WTC11 (cell line): ENCODE measurements at regions not wholly inside any gene's neighbourhood (a gene's known extent, or its start where the extent isn't known, plus 50 kb on each side); places are given as distances from the start of the nearest gene placed in this dataset.

Source experiments
- ATAC-seq: fragments of 200-7000 bp; cut with Tn5 transposase; 2 replicates; pipeline ENCODE4 v1.10.0; 2021; ENCODE audit warnings: mild to moderate bottlenecking, moderate library complexity
- CTCF ChIA-PET: fragments of 300-600 bp; sonication (Branson Sonifier 250); formaldehyde crosslinking; loops from one replicate; lab custom pipeline; 2021; ENCODE audit warnings: antibody characterized with exemption; lab: Charles Lee
- POLR2A ChIA-PET: fragments of 350-600 bp; sonication (Branson Sonifier 250); formaldehyde crosslinking; loops from one replicate; lab custom pipeline; 2021; ENCODE audit warnings: antibody characterized with exemption; lab: Charles Lee
- DNase-seq: peaks from one replicate; pipeline ENCODE4 v3.0.0; 2021; ENCODE audit warnings: low spot score
- H3K27ac Mint-ChIP-seq: 2 replicates; pipeline ENCODE4 v1.8.0; 2021; ENCODE audit warnings: mixed read lengths
- H3K27me3 Mint-ChIP-seq: 2 replicates; pipeline ENCODE4 v1.8.0; 2021; ENCODE audit warnings: low read depth, mild to moderate bottlenecking, moderate library complexity, mixed read lengths
- H3K36me3 Mint-ChIP-seq: 2 replicates; pipeline ENCODE4 v1.8.0; 2021; ENCODE audit warnings: mixed read lengths
- H3K4me1 Mint-ChIP-seq: 2 replicates; pipeline ENCODE4 v1.8.0; 2022; ENCODE audit warnings: mixed read lengths
- H3K4me3 Mint-ChIP-seq: 2 replicates; pipeline ENCODE4 v1.8.0; 2021; ENCODE audit warnings: mild to moderate bottlenecking, moderate library complexity, mixed read lengths
- H3K9me3 Mint-ChIP-seq: 2 replicates; pipeline ENCODE4 v1.8.0; 2021; ENCODE audit warnings: mixed read lengths
- GTF2I ChIP-seq: fragments of 250-450 bp; sonication (Bioruptor Pico); conservative IDR thresholded peaks from 2 replicates; pipeline ENCODE4 v1.4.0; 2021; ENCODE audit warnings: mild to moderate bottlenecking
- KAT7 ChIP-seq: sonication (generic); formaldehyde crosslinking; IDR thresholded peaks from 2 replicates; pipeline ENCODE4 v1.8.1; 2023; ENCODE audit warnings: missing genetic modification reagents, mild to moderate bottlenecking, borderline replicate concordance
- SOX15 ChIP-seq: fragments of 250-450 bp; sonication (Bioruptor Pico); IDR thresholded peaks from 2 replicates; pipeline ENCODE4 v1.9.0; 2021; ENCODE audit warnings: mild to moderate bottlenecking
- TCF7 ChIP-seq: sonication (generic); formaldehyde crosslinking; IDR thresholded peaks from 2 replicates; pipeline ENCODE4 v1.8.0; 2022; ENCODE audit warnings: mild to moderate bottlenecking, low read depth, missing genetic modification reagents, moderate library complexity
- ZBTB21 ChIP-seq: sonication (generic); formaldehyde crosslinking; IDR thresholded peaks from 2 replicates; pipeline ENCODE4 v1.8.1; 2023; ENCODE audit warnings: mild to moderate bottlenecking, missing genetic modification reagents, borderline replicate concordance
- ZNF396 ChIP-seq: fragments of 250-450 bp; sonication (Bioruptor Pico); IDR thresholded peaks from 2 replicates; pipeline ENCODE4 v1.8.0; 2021; ENCODE audit warnings: mild to moderate bottlenecking, moderate library complexity, borderline replicate concordance
- ZNF423 ChIP-seq: fragments of 250-450 bp; sonication (Bioruptor Pico); IDR thresholded peaks from 2 replicates; pipeline ENCODE4 v2.1.2; 2022; ENCODE audit warnings: mild to moderate bottlenecking, moderate library complexity
- TF ChIP-seq, protein P1 (sequence below): fragments of 250-450 bp; sonication (Bioruptor Pico); IDR thresholded peaks from 2 replicates; pipeline ENCODE4 v2.1.2; 2022; ENCODE audit warnings: mild to moderate bottlenecking, moderate library complexity
- TF ChIP-seq, protein P2 (sequence below): fragments of 250-450 bp; sonication (Bioruptor Pico); IDR thresholded peaks from 2 replicates; pipeline ENCODE4 v1.9.0; 2021; ENCODE audit warnings: mild to moderate bottlenecking, borderline replicate concordance
- TF ChIP-seq, protein P3 (sequence below): sonication (generic); formaldehyde crosslinking; IDR thresholded peaks from 2 replicates; pipeline ENCODE4 v1.8.1; 2023; ENCODE audit warnings: mild to moderate bottlenecking, missing genetic modification reagents, moderate library complexity
- TF ChIP-seq, protein P4 (sequence below): sonication (generic); formaldehyde crosslinking; IDR thresholded peaks from 2 replicates; pipeline ENCODE4 v1.8.1; 2023; ENCODE audit warnings: mild to moderate bottlenecking, missing genetic modification reagents, borderline replicate concordance

DNA sequence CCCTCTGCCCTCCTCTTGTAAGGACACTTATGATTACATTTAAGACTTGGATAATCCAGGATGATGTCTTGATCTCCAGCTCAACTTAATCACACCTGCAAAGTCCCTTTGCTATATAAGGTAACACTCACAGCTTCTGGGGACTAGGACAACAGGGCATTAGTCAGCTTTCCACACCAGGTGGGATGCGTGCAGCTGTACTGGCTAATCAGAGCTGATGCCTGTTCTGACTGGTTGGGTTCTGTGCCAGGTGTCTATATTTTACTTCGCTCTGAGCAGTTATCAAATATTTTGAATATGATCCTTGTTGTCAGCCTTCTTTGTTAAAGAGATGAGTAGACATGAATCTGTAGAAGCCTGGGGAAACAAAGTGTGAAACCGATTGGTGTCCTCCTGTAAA lies 115.5 kb upstream of the ATP8B1 start:
- TF ChIP-seq, protein P1, sequence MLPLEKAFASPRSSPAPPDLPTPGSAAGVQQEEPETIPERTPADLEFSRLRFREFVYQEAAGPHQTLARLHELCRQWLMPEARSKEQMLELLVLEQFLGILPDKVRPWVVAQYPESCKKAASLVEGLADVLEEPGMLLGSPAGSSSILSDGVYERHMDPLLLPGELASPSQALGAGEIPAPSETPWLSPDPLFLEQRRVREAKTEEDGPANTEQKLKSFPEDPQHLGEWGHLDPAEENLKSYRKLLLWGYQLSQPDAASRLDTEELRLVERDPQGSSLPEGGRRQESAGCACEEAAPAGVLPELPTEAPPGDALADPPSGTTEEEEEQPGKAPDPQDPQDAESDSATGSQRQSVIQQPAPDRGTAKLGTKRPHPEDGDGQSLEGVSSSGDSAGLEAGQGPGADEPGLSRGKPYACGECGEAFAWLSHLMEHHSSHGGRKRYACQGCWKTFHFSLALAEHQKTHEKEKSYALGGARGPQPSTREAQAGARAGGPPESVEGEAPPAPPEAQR (CRISPR knock-in tag), result no peak
- TF ChIP-seq, protein P2, sequence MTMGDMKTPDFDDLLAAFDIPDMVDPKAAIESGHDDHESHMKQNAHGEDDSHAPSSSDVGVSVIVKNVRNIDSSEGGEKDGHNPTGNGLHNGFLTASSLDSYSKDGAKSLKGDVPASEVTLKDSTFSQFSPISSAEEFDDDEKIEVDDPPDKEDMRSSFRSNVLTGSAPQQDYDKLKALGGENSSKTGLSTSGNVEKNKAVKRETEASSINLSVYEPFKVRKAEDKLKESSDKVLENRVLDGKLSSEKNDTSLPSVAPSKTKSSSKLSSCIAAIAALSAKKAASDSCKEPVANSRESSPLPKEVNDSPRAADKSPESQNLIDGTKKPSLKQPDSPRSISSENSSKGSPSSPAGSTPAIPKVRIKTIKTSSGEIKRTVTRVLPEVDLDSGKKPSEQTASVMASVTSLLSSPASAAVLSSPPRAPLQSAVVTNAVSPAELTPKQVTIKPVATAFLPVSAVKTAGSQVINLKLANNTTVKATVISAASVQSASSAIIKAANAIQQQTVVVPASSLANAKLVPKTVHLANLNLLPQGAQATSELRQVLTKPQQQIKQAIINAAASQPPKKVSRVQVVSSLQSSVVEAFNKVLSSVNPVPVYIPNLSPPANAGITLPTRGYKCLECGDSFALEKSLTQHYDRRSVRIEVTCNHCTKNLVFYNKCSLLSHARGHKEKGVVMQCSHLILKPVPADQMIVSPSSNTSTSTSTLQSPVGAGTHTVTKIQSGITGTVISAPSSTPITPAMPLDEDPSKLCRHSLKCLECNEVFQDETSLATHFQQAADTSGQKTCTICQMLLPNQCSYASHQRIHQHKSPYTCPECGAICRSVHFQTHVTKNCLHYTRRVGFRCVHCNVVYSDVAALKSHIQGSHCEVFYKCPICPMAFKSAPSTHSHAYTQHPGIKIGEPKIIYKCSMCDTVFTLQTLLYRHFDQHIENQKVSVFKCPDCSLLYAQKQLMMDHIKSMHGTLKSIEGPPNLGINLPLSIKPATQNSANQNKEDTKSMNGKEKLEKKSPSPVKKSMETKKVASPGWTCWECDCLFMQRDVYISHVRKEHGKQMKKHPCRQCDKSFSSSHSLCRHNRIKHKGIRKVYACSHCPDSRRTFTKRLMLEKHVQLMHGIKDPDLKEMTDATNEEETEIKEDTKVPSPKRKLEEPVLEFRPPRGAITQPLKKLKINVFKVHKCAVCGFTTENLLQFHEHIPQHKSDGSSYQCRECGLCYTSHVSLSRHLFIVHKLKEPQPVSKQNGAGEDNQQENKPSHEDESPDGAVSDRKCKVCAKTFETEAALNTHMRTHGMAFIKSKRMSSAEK (CRISPR knock-in tag), result no peak
- TF ChIP-seq, protein P3, sequence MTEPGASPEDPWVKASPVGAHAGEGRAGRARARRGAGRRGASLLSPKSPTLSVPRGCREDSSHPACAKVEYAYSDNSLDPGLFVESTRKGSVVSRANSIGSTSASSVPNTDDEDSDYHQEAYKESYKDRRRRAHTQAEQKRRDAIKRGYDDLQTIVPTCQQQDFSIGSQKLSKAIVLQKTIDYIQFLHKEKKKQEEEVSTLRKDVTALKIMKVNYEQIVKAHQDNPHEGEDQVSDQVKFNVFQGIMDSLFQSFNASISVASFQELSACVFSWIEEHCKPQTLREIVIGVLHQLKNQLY (CRISPR knock-in tag), result no peak
- TF ChIP-seq ZBTB21 (CRISPR knock-in tag) (no peak), ZNF423 (no peak), ZNF396 (CRISPR knock-in tag) (no peak), GTF2I (CRISPR knock-in tag) (no peak), KAT7 (CRISPR knock-in tag) (no peak), SOX15 (CRISPR knock-in tag) (no peak)
- TF ChIP-seq, protein P4, sequence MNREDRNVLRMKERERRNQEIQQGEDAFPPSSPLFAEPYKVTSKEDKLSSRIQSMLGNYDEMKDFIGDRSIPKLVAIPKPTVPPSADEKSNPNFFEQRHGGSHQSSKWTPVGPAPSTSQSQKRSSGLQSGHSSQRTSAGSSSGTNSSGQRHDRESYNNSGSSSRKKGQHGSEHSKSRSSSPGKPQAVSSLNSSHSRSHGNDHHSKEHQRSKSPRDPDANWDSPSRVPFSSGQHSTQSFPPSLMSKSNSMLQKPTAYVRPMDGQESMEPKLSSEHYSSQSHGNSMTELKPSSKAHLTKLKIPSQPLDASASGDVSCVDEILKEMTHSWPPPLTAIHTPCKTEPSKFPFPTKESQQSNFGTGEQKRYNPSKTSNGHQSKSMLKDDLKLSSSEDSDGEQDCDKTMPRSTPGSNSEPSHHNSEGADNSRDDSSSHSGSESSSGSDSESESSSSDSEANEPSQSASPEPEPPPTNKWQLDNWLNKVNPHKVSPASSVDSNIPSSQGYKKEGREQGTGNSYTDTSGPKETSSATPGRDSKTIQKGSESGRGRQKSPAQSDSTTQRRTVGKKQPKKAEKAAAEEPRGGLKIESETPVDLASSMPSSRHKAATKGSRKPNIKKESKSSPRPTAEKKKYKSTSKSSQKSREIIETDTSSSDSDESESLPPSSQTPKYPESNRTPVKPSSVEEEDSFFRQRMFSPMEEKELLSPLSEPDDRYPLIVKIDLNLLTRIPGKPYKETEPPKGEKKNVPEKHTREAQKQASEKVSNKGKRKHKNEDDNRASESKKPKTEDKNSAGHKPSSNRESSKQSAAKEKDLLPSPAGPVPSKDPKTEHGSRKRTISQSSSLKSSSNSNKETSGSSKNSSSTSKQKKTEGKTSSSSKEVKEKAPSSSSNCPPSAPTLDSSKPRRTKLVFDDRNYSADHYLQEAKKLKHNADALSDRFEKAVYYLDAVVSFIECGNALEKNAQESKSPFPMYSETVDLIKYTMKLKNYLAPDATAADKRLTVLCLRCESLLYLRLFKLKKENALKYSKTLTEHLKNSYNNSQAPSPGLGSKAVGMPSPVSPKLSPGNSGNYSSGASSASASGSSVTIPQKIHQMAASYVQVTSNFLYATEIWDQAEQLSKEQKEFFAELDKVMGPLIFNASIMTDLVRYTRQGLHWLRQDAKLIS (CRISPR knock-in tag), result no peak
- H3K27ac Mint-ChIP-seq, result no peak overlapping the region
- H3K36me3 Mint-ChIP-seq, result no peaks in the 10 kb centered on the region
- CTCF ChIA-PET, result no interaction called here
- DNase-seq (no peak), ATAC-seq (no peak)
- peaks cover 13% of the 10 kb centered on the region for H3K4me1 Mint-ChIP-seq
- peaks cover 3% of the 10 kb centered on the region; the same call in 1 of the 2 replicates for H3K27me3 Mint-ChIP-seq
- H3K4me3 Mint-ChIP-seq, result no peak overlapping the region
- POLR2A ChIA-PET, result no interaction called here
- peaks cover 15% of the 10 kb centered on the region for H3K9me3 Mint-ChIP-seq

DNA sequence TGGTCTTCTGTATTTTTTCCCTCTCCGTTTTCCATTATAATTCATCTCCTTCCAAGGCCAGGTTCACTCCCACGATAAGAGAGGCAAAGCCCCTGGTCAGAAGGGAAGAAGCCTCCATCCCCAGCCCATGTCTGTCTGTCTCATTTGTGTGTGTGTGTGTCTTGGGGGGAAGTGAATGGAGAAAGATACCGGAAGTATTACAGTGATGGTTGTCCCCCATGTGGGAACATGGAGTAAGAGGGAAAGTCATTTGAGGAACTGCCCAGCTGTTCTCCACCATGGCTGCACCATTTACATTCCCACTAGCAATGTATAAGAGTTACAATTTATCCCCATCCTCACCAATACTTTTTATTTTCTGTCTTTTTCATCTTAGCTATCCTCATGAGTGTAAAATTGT lies 113.6 kb upstream of the ATP8B1 start:
- Mint-ChIP-seq H3K4me3 (no peak overlapping the region), H3K27me3 (peaks cover 3% of the 10 kb centered on the region; the same call in 1 of the 2 replicates), H3K9me3 (peaks cover 15% of the 10 kb centered on the region), H3K36me3 (no peaks in the 10 kb centered on the region), H3K4me1 (peaks cover 13% of the 10 kb centered on the region), H3K27ac (no peak overlapping the region)
- TF ChIP-seq TCF7 (CRISPR knock-in tag), result no peak
- POLR2A ChIA-PET, result no interaction called here
- no peak for DNase-seq
- no peak for ATAC-seq
- CTCF ChIA-PET, result interaction anchor here (1.0 kb wide), 1 partner anchor 28 kb away, joined by 3 read pairs; no protein-coding TSS in a partner anchor
